H1 (cell line): ENCODE measurements at regions not wholly inside any gene's neighbourhood (a gene's known extent, or its start where the extent isn't known, plus 50 kb on each side); places are given as distances from the start of the nearest gene placed in this dataset.

Experiments
- CTCF ChIA-PET: fragments of 300-600 bp; sonication (Branson Sonifier 250); formaldehyde crosslinking; loops from one replicate; lab custom pipeline; 2021; ENCODE audit not compliant: partially characterized antibody; lab: Charles Lee
- POLR2A ChIA-PET: fragments of 300-600 bp; sonication (Branson Sonifier 250); formaldehyde crosslinking; loops from one replicate; lab custom pipeline; 2021; ENCODE audit warnings: inconsistent platforms; ENCODE audit not compliant: partially characterized antibody; lab: Charles Lee
- DNase-seq, 2 experiments: peaks; one replicate each; pipeline versions ENCODE4 v3.0.0 to v3.0.0-alpha.2; 2010 to 2022; ENCODE audit warnings: low spot score in 2 of 2, low read depth in 1 of 2, mixed read lengths in 1 of 2
- FAIRE-seq: peaks from 2 replicates; lab custom pipeline; 2011; peaks lifted over from hg19 to GRCh38; lab: Jason Lieb, UNC
- H2AFZ ChIP-seq: 2 replicates; pipeline ENCODE4 v1.8.1; 2012; ENCODE audit warnings: low read length, inconsistent platforms
- H2AK5ac ChIP-seq: 2 replicates; pipeline ENCODE4 v1.6.1; 2013; ENCODE audit warnings: low read depth, low read length
- H2BK120ac ChIP-seq: replicated peaks from 2 replicates; pipeline ENCODE3; 2013; ENCODE audit warnings: low read depth, low read length, inconsistent platforms
- H2BK12ac ChIP-seq: 2 replicates; pipeline ENCODE4 v1.6.1; 2013; ENCODE audit warnings: low read depth, low read length
- H2BK15ac ChIP-seq: 2 replicates; pipeline ENCODE4 v1.6.1; 2013; ENCODE audit warnings: low read length
- H2BK20ac ChIP-seq: 2 replicates; pipeline ENCODE4 v1.6.1; 2013; ENCODE audit warnings: low read length
- H2BK5ac ChIP-seq: 2 replicates; pipeline ENCODE4 v1.6.1; 2013; ENCODE audit warnings: low read depth, low read length
- H3K14ac ChIP-seq: 2 replicates; pipeline ENCODE4 v1.6.1; 2013; ENCODE audit warnings: inconsistent platforms; ENCODE audit not compliant: insufficient read length
- H3K18ac ChIP-seq: 2 replicates; pipeline ENCODE4 v1.6.1; 2013; ENCODE audit warnings: low read length; ENCODE audit errors: extremely low read depth
- H3K23ac ChIP-seq: 2 replicates; pipeline ENCODE4 v1.6.1; 2013; ENCODE audit warnings: inconsistent platforms; ENCODE audit not compliant: insufficient read length
- H3K23me2 ChIP-seq: 2 replicates; pipeline ENCODE4 v1.6.1; 2013; ENCODE audit warnings: low read depth, low read length
- H3K27ac ChIP-seq: 2 replicates; pipeline ENCODE4 v1.6.1; 2011; ENCODE audit warnings: low read depth, low read length, inconsistent platforms
- H3K27me3 ChIP-seq, 4 experiments: replicated peaks in 1 of 4; 1 replicate in 1 of 4; 2 replicates in 3 of 4; pipeline versions ENCODE4 v1.6.1 to v1.8.1; 2011 to 2013; ENCODE audit warnings: low read length in 3 of 4, mild to moderate bottlenecking in 3 of 4, inconsistent platforms in 2 of 4, mixed read lengths in 2 of 4, moderate library complexity in 1 of 4; ENCODE audit not compliant: control insufficient read depth in 3 of 4, insufficient read depth in 3 of 4; ENCODE audit errors: extremely low read depth in 1 of 4
- H3K36me3 ChIP-seq, 4 experiments: 2 replicates each; pipeline versions ENCODE4 v1.6.1 to v1.8.1; 2011 to 2013; ENCODE audit warnings: mild to moderate bottlenecking in 4 of 4, low read length in 3 of 4, moderate library complexity in 2 of 4, control low read depth in 1 of 4, inconsistent platforms in 1 of 4; ENCODE audit not compliant: insufficient read depth in 4 of 4, control insufficient read depth in 2 of 4
- H3K4ac ChIP-seq: replicated peaks from 2 replicates; pipeline ENCODE3; 2013; ENCODE audit warnings: low read length, low read depth, mixed read lengths, inconsistent platforms; ENCODE audit not compliant: insufficient read length
- H3K4me1 ChIP-seq, 4 experiments: replicated peaks in 1 of 4; 1 replicate in 1 of 4; 2 replicates in 3 of 4; pipeline versions ENCODE4 v1.6.1 to v1.8.1; 2011 to 2013; ENCODE audit warnings: low read length in 3 of 4, inconsistent platforms in 2 of 4, mixed read lengths in 1 of 4; ENCODE audit not compliant: insufficient read depth in 4 of 4, control insufficient read depth in 3 of 4
- H3K4me2 ChIP-seq, 2 experiments: 2 replicates each; pipeline versions ENCODE4 v1.6.1 to v1.8.1; 2011 to 2013; ENCODE audit warnings: low read depth in 2 of 2, low read length in 2 of 2, control low read depth in 1 of 2, inconsistent platforms in 1 of 2, mild to moderate bottlenecking in 1 of 2; ENCODE audit not compliant: insufficient read depth in 1 of 2
- H3K4me3 ChIP-seq, 4 experiments: fragments of 200-600, 300-600 bp in 1 of 4; sonication (generic), shearing (Covaris generic), sonication (Bioruptor Twin) in 1 of 4; 2 replicates each; pipeline versions ENCODE4 v1.5.1 to v1.8.1; 2011 to 2016; ENCODE audit warnings: low read length in 4 of 4, low read depth in 3 of 4, control low read depth in 2 of 4, inconsistent platforms in 2 of 4, mild to moderate bottlenecking in 2 of 4, mixed read lengths in 1 of 4, moderate library complexity in 1 of 4; ENCODE audit not compliant: insufficient read depth in 2 of 4; ENCODE audit errors: extremely low read depth in 1 of 4
- H3K56ac ChIP-seq: replicated peaks from 2 replicates; pipeline ENCODE3; 2013; ENCODE audit warnings: low read depth, mild to moderate bottlenecking, mixed read lengths, low read length, inconsistent platforms; ENCODE audit not compliant: insufficient read length
- H3K79me1 ChIP-seq: 2 replicates; pipeline ENCODE4 v1.6.1; 2013; ENCODE audit warnings: low read depth, low read length, control low read depth
- H3K79me2 ChIP-seq, 2 experiments: 2 replicates each; pipeline versions ENCODE4 v1.6.1 to v1.8.1; 2012 to 2013; ENCODE audit warnings: low read length in 2 of 2, mild to moderate bottlenecking in 2 of 2, inconsistent platforms in 1 of 2; ENCODE audit not compliant: insufficient read depth in 2 of 2, control insufficient read depth in 1 of 2
- H3K9ac ChIP-seq, 4 experiments: replicated peaks in 1 of 4; 1 replicate in 1 of 4; 2 replicates in 3 of 4; pipeline versions ENCODE4 v1.6.1 to v1.8.1; 2011 to 2013; ENCODE audit warnings: low read depth in 3 of 4, low read length in 3 of 4, control low read depth in 2 of 4, mild to moderate bottlenecking in 2 of 4, moderate library complexity in 2 of 4, inconsistent platforms in 1 of 4; ENCODE audit errors: extremely low read depth in 1 of 4
- H3K9me3 ChIP-seq, 2 experiments: 2 replicates each; pipeline versions ENCODE4 v1.6.1 to v1.8.1; 2012 to 2013; ENCODE audit warnings: mild to moderate bottlenecking in 2 of 2, moderate library complexity in 2 of 2, control low read depth in 1 of 2, inconsistent platforms in 1 of 2, low read depth in 1 of 2, low read length in 1 of 2, mixed read lengths in 1 of 2; ENCODE audit not compliant: insufficient read depth in 2 of 2
- H4K20me1 ChIP-seq, 2 experiments: replicated peaks in 1 of 2; 2 replicates each; pipeline versions ENCODE3 to v1.8.1; 2011 to 2013; ENCODE audit warnings: inconsistent platforms in 2 of 2, low read length in 2 of 2, mild to moderate bottlenecking in 1 of 2; ENCODE audit not compliant: insufficient read depth in 2 of 2, control insufficient read depth in 1 of 2
- H4K5ac ChIP-seq: 2 replicates; pipeline ENCODE4 v1.6.1; 2013; ENCODE audit warnings: low read length, low read depth, mixed read lengths, inconsistent platforms; ENCODE audit not compliant: insufficient read length
- H4K8ac ChIP-seq: 2 replicates; pipeline ENCODE4 v1.8.0; 2013; ENCODE audit warnings: mild to moderate bottlenecking, moderate library complexity, low read length, inconsistent platforms; ENCODE audit not compliant: insufficient read depth; ENCODE audit errors: extremely low read depth
- H4K91ac ChIP-seq: replicated peaks from 2 replicates; pipeline ENCODE3; 2013; ENCODE audit warnings: low read length, mixed read lengths, inconsistent platforms; ENCODE audit not compliant: insufficient read length
- GABPA ChIP-seq: IDR thresholded peaks from 2 replicates; pipeline ENCODE4 v1.6.1; 2011; ENCODE audit warnings: mild to moderate bottlenecking, low read length, moderate library complexity, borderline replicate concordance; ENCODE audit not compliant: insufficient read depth
- HDAC6 ChIP-seq: IDR thresholded peaks from one replicate; pipeline ENCODE4 v1.7.1; 2012; ENCODE audit warnings: low read depth, mild to moderate bottlenecking, inconsistent platforms, low read length, moderate library complexity
- NANOG ChIP-seq: IDR thresholded peaks from 2 replicates; pipeline ENCODE4 v1.6.1; 2011; ENCODE audit warnings: low read length, low read depth, mild to moderate bottlenecking, inconsistent platforms; ENCODE audit not compliant: insufficient read depth, poor library complexity, severe bottlenecking
- TCF12 ChIP-seq: IDR thresholded peaks from 2 replicates; pipeline ENCODE4 v1.6.1; 2011; ENCODE audit warnings: low read depth, mild to moderate bottlenecking, low read length
- YY1 ChIP-seq: IDR thresholded peaks from 2 replicates; pipeline ENCODE4 v1.6.1; 2011; ENCODE audit warnings: low read depth, mild to moderate bottlenecking, low read length
- ZNF274 ChIP-seq: IDR thresholded peaks from 2 replicates; pipeline ENCODE4 v1.7.0; 2012; ENCODE audit warnings: low read length, borderline replicate concordance; ENCODE audit errors: extremely low read depth
- WGBS, 2 experiments: shearing (Covaris generic) in 1 of 2; methylation state at CpG; one replicate each; pipeline versions ENCODE4 v1.1.6 to v1.1.7; 2013 to 2015; ENCODE audit warnings: low lambda C conversion rate in 2 of 2, mixed read lengths in 2 of 2, inconsistent platforms in 1 of 2, low coverage in 1 of 2, missing lambda C conversion rate in 1 of 2; ENCODE audit not compliant: insufficient replicate concordance in 2 of 2, insufficient coverage in 1 of 2, insufficient read length in 1 of 2; ENCODE audit errors: extremely low coverage in 1 of 2, missing lambda C conversion rate in 1 of 2; 5-methylcytosine and 5-hydroxymethylcytosine counted together

DNA sequence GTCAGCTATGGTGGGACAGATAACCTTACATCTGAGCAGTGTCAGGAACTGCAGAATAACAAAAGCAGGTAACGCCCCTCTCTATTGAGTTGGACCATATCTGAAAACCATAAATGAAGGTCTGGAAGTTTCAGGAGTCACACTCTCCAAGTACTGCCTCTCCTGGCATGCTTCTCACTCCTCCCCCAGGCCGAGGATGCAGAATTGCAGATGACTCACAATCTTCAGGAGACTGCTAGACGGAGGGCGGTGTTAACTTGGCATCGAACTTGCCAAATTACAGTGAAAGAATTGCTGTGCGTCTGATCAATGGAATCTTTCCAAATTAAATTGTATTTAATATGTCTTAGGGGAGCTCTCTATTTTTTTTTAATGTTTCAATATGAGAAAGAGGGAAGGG lies 67.1 kb upstream of the TRIM2 start:
- Histone ChIP-seq H3K27ac (no peak overlapping the region), H3K23me2 (no peaks in the 10 kb centered on the region), H3K14ac (no peak overlapping the region), H4K5ac (no peak overlapping the region), H3K9me3 (no peaks in the 10 kb centered on the region), H2BK20ac (no peak overlapping the region), H3K4me3 (no peak overlapping the region), H2AFZ (no peak overlapping the region), H3K4ac (no peak overlapping the region), H3K27me3 (no peaks in the 10 kb centered on the region), H2BK15ac (no peak overlapping the region), H3K9ac (no peak overlapping the region), H3K36me3 (no peaks in the 10 kb centered on the region), H2AK5ac (no peak overlapping the region), H3K23ac (no peak overlapping the region), H4K20me1 (no peaks in the 10 kb centered on the region), H3K4me1 (no peaks in the 10 kb centered on the region; a peak in 1 of 7 replicates), H3K56ac (no peak overlapping the region), H2BK12ac (no peak overlapping the region), H3K79me1 (no peaks in the 10 kb centered on the region), H3K4me2 (no peak overlapping the region), H3K79me2 (no peaks in the 10 kb centered on the region), H2BK120ac (no peak overlapping the region), H4K91ac (no peak overlapping the region), H2BK5ac (no peak overlapping the region), H4K8ac (no peak overlapping the region), H3K18ac (no peak overlapping the region)
- FAIRE-seq (peak; percentile 13), DNase-seq (no peak)
- 91% methylated on average over 6 of the region's 6 CpGs; no CpG with 5 or more reads in 1 of the 2 experiments for WGBS, 2 experiments
- ChIA-PET POLR2A (no interaction called here), CTCF (interaction anchor here (0.7 to 3.0 kb wide), 4 partner anchors 10 to 206 kb away, joined by 3 to 18 read pairs (median 4); no protein-coding TSS in a partner anchor)
- no peak for TF ChIP-seq HDAC6
- no peak for TF ChIP-seq YY1
- no peak for TF ChIP-seq ZNF274
- TF ChIP-seq GABPA: no peak
- TF ChIP-seq NANOG: no peak
- no peak for TF ChIP-seq TCF12
